ENCODE measurements at regions not wholly inside any gene's neighbourhood (a gene's known extent, or its start where the extent isn't known, plus 50 kb on each side); places are given as distances from the start of the nearest gene placed in this dataset.

GRCh38 chr2:164044622-164045021, 308.8 kb upstream of the FIGN start:
- TF ChIP-seq CTCF (IDR thresholded peaks at IDR 0.05), result no peak
- no peak for TF ChIP-seq ZFX (IDR thresholded peaks at IDR 0.05; ENCODE audit: borderline replicate concordance)
